AG04450 (cell line): ENCODE measurements at regions not wholly inside any gene's neighbourhood (a gene's known extent, or its start where the extent isn't known, plus 50 kb on each side); places are given as distances from the start of the nearest gene placed in this dataset.
"Not testable (repeated sequence)": the region's sequence is repeated elsewhere in the genome, so short reads cannot be mapped to it uniquely, and the experiment has no call there.

Experiments
- CTCF ChIA-PET: fragments of 300-600, 350-600 bp; formaldehyde crosslinking; extraction: SDS; loops from one replicate; lab custom pipeline; 2022; ENCODE audit warnings: antibody characterized with exemption, inconsistent platforms; lab: Charles Lee
- POLR2A ChIA-PET: fragments of 350-600 bp; formaldehyde crosslinking; extraction: SDS; loops from one replicate; lab custom pipeline; 2021; ENCODE audit warnings: antibody characterized with exemption, inconsistent platforms; lab: Yijun Ruan, JAX
- DNase-seq: peaks from one replicate; pipeline ENCODE4 v3.0.0-alpha.2; 2011; ENCODE audit warnings: low read depth, low spot score
- H3K27ac ChIP-seq: one replicate; pipeline ENCODE4 v1.5.1; 2012; ENCODE audit warnings: low read depth, low read length, control low read depth
- H3K27me3 ChIP-seq: one replicate; pipeline ENCODE4 v1.6.0; 2012; ENCODE audit warnings: low read length; ENCODE audit not compliant: control insufficient read depth, insufficient read depth
- H3K4me3 ChIP-seq: 2 replicates; pipeline ENCODE4 v1.5.1; 2011; ENCODE audit warnings: mild to moderate bottlenecking, low read depth, low read length, control low read depth
- H3K9me3 ChIP-seq: 2 replicates; pipeline ENCODE4 v1.5.1; 2012; ENCODE audit warnings: low read length; ENCODE audit not compliant: control insufficient read depth, insufficient read depth
- CTCF ChIP-seq: IDR thresholded peaks from 2 replicates; pipeline ENCODE4 v1.5.1; 2011; ENCODE audit warnings: low read depth, low read length, control low read depth, inconsistent platforms

GRCh38 chr6:160804639-160805038, 102.6 kb downstream of the PLG start:
- CTCF ChIA-PET, result no interaction called here
- POLR2A ChIA-PET, result no interaction called here
- H3K27me3 ChIP-seq, result no peaks in the 10 kb centered on the region
- H3K4me3 ChIP-seq, result no peak overlapping the region
- no peak overlapping the region for H3K27ac ChIP-seq
- no peaks in the 10 kb centered on the region for H3K9me3 ChIP-seq
- DNase-seq, result no peak
- no peak for TF ChIP-seq CTCF

- no peak for TF ChIP-seq CTCF
- Histone ChIP-seq H3K9me3 (no peaks in the 10 kb centered on the region), H3K4me3 (no peak overlapping the region), H3K27me3 (no peaks in the 10 kb centered on the region), H3K27ac (no peak overlapping the region)
- POLR2A ChIA-PET, result no interaction called here
- CTCF ChIA-PET, result no interaction called here
- no peak for DNase-seq
Measured at GRCh38 chr6:160808263-160808662, 106.2 kb downstream of the PLG start.

- ChIA-PET POLR2A (no interaction called here), CTCF (no interaction called here)
Measured at GRCh38 chr6:160810238-160810637, 108.2 kb downstream of the PLG start.

GRCh38 chr6:160812097-160812496, 110.1 kb downstream of the PLG start:
- TF ChIP-seq CTCF, result no peak
- Histone ChIP-seq H3K27ac (no peak overlapping the region), H3K4me3 (no peak overlapping the region), H3K9me3 (no peaks in the 10 kb centered on the region), H3K27me3 (no peaks in the 10 kb centered on the region)
- ChIA-PET POLR2A (no interaction called here), CTCF (no interaction called here)
- DNase-seq, result no peak

More at GRCh38 chr6:160810238-160810637, 108.2 kb downstream of the PLG start:
- Histone ChIP-seq H3K4me3 (no peak overlapping the region), H3K9me3 (no peaks in the 10 kb centered on the region), H3K27me3 (no peaks in the 10 kb centered on the region), H3K27ac (no peak overlapping the region)
- no peak for TF ChIP-seq CTCF
- no peak for DNase-seq

GRCh38 chr6:160818934-160819333, 116.9 kb downstream of the PLG start:
- TF ChIP-seq CTCF, result no peak
- DNase-seq, result no peak

GRCh38 chr6:160820661-160821060, 118.6 kb downstream of the PLG start:
- H3K4me3 ChIP-seq, H3K27me3 ChIP-seq, DNase-seq, CTCF ChIA-PET, H3K9me3 ChIP-seq, H3K27ac ChIP-seq, POLR2A ChIA-PET: not testable (repeated sequence)

More at GRCh38 chr6:160818934-160819333, 116.9 kb downstream of the PLG start:
- H3K27me3 ChIP-seq, result no peaks in the 10 kb centered on the region
- POLR2A ChIA-PET, result no interaction called here
- no peaks in the 10 kb centered on the region; the same call in 1 of the 2 replicates for H3K9me3 ChIP-seq
- H3K4me3 ChIP-seq, result no peak overlapping the region
- no peak overlapping the region for H3K27ac ChIP-seq
- CTCF ChIA-PET, result no interaction called here
